SK-N-SH (cell line): ENCODE measurements at regions not wholly inside any gene's neighbourhood (a gene's known extent, or its start where the extent isn't known, plus 50 kb on each side); places are given as distances from the start of the nearest gene placed in this dataset.

Experiments
- CHD2 ChIP-seq: fragments of 150-350 bp; IDR thresholded peaks from 2 replicates; pipeline ENCODE4 v1.6.1; 2018; ENCODE audit warnings: low read length; ENCODE audit not compliant: partially characterized antibody
- GABPA ChIP-seq: IDR thresholded peaks from 2 replicates; pipeline ENCODE4 v1.4.0; 2012; ENCODE audit warnings: low read depth, mild to moderate bottlenecking
- MXI1 ChIP-seq: IDR thresholded peaks from 2 replicates; pipeline ENCODE4 v1.6.1; 2012; ENCODE audit warnings: mild to moderate bottlenecking, low read depth, low read length, improper control_type of control experiment
- NRF1 ChIP-seq: IDR thresholded peaks from 2 replicates; pipeline ENCODE4 v1.6.1; 2012; ENCODE audit warnings: low read depth, mild to moderate bottlenecking, low read length
- POLR2AphosphoS5 ChIP-seq: IDR thresholded peaks from 2 replicates; pipeline ENCODE4 v1.6.1; 2012; ENCODE audit warnings: low read depth, low read length
- SMC3 ChIP-seq: IDR thresholded peaks from 2 replicates; pipeline ENCODE4 v1.6.1; 2012; ENCODE audit warnings: low read depth, low read length, improper control_type of control experiment
- TAF1 ChIP-seq: IDR thresholded peaks from 2 replicates; pipeline ENCODE4 v1.6.1; 2012; ENCODE audit warnings: low read depth, mild to moderate bottlenecking, low read length, moderate library complexity, borderline replicate concordance
- ZBTB33 ChIP-seq: IDR thresholded peaks from 2 replicates; pipeline ENCODE4 v1.4.0; 2012; ENCODE audit warnings: low read depth, borderline replicate concordance
- TF ChIP-seq, protein P1 (sequence below): fragments of 200-600 bp; sonication (generic); IDR thresholded peaks from 2 replicates; pipeline ENCODE4 v1.6.1; 2017; ENCODE audit warnings: antibody characterized with exemption, mild to moderate bottlenecking, moderate library complexity
- TF ChIP-seq, protein P2 (sequence below): fragments of 150-350 bp; IDR thresholded peaks from 2 replicates; pipeline ENCODE4 v1.6.1; 2017; ENCODE audit warnings: antibody characterized with exemption, low read length, low read depth, borderline replicate concordance
- TF ChIP-seq, protein P3 (sequence below): IDR thresholded peaks from 2 replicates; pipeline ENCODE4 v1.4.0; 2012; ENCODE audit warnings: low read depth, borderline replicate concordance
- TF ChIP-seq, protein P4 (sequence below): IDR thresholded peaks from 2 replicates; pipeline ENCODE4; 2012

DNA sequence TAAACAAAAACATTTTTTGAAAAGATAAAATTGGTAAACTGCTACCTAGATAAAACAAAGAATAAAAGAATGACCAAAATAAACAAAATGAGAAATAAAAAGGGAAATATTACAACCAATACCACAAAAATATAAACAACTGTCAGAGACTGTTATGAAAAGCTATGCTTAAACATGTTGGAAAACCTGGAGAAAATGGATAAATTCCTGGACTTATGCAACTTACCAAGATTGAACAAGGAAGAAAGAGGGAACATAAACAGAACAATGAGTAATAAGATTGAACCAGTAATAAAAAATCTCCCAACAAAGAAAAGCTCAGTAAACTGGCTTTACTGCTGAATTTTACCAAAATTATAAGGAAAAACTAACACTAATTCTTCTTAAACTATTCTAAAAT lies 518.7 kb downstream of the GRXCR1 start:
- TF ChIP-seq, protein P1, sequence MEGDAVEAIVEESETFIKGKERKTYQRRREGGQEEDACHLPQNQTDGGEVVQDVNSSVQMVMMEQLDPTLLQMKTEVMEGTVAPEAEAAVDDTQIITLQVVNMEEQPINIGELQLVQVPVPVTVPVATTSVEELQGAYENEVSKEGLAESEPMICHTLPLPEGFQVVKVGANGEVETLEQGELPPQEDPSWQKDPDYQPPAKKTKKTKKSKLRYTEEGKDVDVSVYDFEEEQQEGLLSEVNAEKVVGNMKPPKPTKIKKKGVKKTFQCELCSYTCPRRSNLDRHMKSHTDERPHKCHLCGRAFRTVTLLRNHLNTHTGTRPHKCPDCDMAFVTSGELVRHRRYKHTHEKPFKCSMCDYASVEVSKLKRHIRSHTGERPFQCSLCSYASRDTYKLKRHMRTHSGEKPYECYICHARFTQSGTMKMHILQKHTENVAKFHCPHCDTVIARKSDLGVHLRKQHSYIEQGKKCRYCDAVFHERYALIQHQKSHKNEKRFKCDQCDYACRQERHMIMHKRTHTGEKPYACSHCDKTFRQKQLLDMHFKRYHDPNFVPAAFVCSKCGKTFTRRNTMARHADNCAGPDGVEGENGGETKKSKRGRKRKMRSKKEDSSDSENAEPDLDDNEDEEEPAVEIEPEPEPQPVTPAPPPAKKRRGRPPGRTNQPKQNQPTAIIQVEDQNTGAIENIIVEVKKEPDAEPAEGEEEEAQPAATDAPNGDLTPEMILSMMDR = no peak
- TF ChIP-seq TAF1 (no peak), POLR2AphosphoS5 (no peak), CHD2 (no peak), ZBTB33 (no peak), SMC3 (no peak), NRF1 (no peak), MXI1 (no peak), GABPA (no peak)
- TF ChIP-seq, protein P2, sequence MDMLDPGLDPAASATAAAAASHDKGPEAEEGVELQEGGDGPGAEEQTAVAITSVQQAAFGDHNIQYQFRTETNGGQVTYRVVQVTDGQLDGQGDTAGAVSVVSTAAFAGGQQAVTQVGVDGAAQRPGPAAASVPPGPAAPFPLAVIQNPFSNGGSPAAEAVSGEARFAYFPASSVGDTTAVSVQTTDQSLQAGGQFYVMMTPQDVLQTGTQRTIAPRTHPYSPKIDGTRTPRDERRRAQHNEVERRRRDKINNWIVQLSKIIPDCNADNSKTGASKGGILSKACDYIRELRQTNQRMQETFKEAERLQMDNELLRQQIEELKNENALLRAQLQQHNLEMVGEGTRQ = no peak
- TF ChIP-seq, protein P3, sequence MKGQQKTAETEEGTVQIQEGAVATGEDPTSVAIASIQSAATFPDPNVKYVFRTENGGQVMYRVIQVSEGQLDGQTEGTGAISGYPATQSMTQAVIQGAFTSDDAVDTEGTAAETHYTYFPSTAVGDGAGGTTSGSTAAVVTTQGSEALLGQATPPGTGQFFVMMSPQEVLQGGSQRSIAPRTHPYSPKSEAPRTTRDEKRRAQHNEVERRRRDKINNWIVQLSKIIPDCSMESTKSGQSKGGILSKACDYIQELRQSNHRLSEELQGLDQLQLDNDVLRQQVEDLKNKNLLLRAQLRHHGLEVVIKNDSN = no peak
- TF ChIP-seq, protein P4, sequence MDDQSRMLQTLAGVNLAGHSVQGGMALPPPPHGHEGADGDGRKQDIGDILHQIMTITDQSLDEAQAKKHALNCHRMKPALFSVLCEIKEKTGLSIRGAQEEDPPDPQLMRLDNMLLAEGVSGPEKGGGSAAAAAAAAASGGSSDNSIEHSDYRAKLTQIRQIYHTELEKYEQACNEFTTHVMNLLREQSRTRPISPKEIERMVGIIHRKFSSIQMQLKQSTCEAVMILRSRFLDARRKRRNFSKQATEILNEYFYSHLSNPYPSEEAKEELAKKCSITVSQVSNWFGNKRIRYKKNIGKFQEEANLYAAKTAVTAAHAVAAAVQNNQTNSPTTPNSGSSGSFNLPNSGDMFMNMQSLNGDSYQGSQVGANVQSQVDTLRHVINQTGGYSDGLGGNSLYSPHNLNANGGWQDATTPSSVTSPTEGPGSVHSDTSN = no peak
